GM21723 (cell line): ENCODE measurements at regions not wholly inside any gene's neighbourhood (a gene's known extent, or its start where the extent isn't known, plus 50 kb on each side); places are given as distances from the start of the nearest gene placed in this dataset.

Experiments
- ATAC-seq: cut with Tn5 transposase; IDR thresholded peaks from one replicate; pipeline ENCODE4 v1.9.1; 2021; ENCODE audit warnings: mild to moderate bottlenecking, moderate library complexity; ENCODE audit not compliant: unreplicated experiment

GRCh38 chr9:108618906-108619550 is 236.8 kb downstream of the ACTL7B start:
- no peak for ATAC-seq

DNA sequence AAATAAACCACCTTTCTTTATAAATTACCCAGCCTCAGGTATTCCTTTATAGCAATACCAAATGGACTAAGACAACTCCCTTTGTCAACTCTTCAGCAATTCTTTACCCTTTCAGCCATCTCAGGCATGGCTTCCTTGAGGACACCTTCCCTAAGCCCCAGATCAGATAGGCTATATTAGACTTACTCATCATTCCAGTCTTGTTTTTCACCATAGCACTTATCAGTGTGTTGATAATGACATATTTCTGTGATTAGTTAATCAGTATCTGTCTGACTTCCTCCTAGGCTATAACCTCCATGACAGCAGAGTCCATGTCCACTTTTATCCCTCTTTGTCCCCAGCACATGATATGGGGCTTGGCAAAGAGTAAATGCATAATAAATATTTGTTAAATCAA is 238.1 kb downstream of the ACTL7B start:
- ATAC-seq, result no peak

DNA sequence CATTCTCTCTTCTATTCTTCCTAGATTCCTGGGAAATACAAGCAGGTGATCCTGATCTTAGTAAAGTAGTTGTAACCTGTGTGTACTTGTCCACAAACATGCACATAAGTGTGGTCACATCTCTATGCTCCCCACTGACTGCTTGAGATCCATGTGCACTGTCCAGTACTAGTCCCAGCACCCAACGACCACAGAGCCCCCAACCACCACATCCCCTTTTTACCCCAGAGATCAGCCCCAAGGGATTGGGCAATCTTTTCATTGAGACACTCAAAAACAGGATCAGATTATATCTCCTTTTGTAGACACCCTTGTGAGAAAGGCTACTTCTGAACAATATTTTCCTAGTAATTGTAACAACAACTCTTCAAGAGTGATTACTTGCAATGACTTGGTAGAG is 240.6 kb downstream of the ACTL7B start:
- no peak for ATAC-seq

- no peak for ATAC-seq
These were observed 243.3 kb downstream of the ACTL7B start for GRCh38 chr9:108612513-108612912.

DNA sequence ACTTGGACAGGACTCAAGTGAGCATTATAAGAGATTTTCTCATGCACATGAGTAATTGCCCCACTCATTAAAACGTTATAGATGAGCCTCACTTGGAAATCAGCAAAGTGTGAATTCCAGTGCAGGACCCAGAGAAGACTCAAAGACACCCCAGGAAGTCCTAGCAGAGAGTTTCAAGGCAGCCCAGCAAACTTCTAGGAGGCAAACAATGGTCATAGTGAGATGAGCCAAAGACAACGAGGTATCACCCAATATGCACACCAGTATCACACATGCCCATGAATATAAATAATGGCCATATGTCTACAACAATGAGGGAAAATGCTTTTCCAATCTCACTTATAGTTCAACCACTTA is 245.9 kb downstream of the ACTL7B start:
- no peak for ATAC-seq

GRCh38 chr9:108609227-108609896 is 246.4 kb downstream of the ACTL7B start:
- ATAC-seq, result no peak

- ATAC-seq, result no peak
These were observed 248.2 kb downstream of the ACTL7B start for GRCh38 chr9:108607607-108608006.

DNA sequence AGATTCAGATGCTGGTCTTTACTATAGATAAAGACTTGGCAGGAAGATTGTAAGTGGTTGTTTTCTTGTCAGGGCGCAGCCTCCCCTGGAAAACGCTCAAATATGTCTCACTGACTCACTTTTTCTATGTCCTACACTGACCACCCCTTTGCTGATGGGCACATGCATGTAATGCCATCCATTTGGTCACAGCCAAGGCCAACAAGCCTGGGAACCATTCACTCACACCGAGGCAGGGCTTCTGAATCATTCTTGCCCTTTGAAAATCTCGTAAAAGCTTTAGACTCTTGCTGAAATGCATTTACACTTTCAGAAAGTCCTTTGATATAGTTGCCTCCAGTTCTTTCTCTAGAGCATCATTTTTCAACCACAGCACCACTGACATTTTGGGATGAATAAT is 249.4 kb downstream of the ACTL7B start:
- no peak for ATAC-seq

GRCh38 chr9:108603141-108603540 is 252.6 kb downstream of the ACTL7B start:
- ATAC-seq, result no peak

DNA sequence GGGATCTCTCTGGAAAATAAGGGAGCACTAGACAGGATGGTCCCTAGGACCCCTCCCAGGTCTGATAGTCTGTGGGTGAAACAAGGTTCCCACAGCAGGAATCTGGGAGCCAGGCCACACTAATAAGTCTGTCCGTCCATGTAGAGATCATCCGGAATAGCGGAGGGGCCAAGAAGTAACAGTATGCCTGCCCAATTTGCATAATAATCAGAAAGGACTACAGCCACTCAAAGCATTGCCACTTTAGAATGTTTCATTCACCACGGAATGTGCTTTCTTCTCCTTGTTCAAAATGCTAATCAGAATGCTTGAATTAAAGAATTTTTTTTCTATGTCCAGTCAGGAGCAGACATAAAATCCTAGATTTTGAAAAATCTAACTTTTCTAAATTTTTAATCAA is 254.9 kb downstream of the ACTL7B start:
- no peak for ATAC-seq

DNA sequence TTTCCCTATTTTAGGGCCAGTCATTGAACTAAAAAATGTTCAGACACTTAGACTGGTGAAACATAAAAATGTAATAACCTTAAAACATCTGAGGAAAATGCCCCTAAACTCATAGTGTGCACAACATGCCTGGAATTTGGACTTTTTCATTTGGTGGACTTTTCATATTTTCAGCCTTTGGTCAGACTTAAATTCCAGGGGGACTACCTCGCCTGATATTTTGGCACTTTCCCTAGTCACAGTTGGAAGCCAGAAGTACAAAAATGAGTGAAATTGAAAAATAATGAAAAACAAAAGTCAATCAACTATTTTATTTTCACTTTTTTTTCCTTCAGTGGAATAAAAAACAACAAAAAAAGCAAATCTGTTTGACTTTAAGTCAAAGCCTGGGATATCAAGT is 256.2 kb downstream of the ACTL7B start:
- ATAC-seq, result no peak

- no peak for ATAC-seq
These were observed 264.7 kb downstream of the ACTL7B start for GRCh38 chr9:108591121-108591520.

GRCh38 chr9:108588246-108588645 is 267.5 kb downstream of the ACTL7B start:
- no peak for ATAC-seq

DNA sequence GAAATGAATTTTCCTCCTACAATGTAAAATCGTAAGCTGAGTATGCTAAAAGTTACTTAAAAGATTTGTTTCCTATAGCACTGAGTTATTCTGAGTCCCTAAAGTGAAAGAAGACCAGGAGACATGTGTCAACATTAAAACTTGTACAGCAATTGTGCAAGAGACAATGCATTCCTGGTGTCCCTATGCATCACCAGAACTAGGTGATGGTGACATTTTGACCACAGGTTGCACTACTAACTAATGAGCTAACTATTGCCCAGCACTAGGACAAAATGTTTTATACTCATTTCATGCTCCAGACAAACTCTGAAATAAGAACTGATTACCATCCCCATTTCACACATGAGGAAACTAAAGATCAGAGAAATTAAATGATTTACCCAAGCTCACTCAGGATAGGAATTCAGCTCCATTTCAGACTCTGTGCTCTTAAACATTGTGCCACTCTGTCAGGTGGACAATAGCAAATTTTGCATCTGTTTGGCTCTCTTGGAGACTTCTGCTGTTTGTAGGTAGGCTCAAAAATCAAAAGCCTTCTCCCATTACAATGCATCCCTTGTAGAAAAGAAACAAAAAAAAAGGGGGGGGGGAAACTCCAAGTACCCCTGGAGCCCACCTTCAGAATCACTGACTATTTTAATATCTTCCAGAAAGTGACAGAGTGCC is 269.2 kb downstream of the ACTL7B start:
- no peak for ATAC-seq

GRCh38 chr9:108584860-108585259 is 270.9 kb downstream of the ACTL7B start:
- ATAC-seq, result no peak

GRCh38 chr9:108582726-108583125 is 273.1 kb downstream of the ACTL7B start:
- no peak for ATAC-seq

- ATAC-seq, result no peak
These were observed 275.9 kb downstream of the ACTL7B start for GRCh38 chr9:108579757-108580439.

DNA sequence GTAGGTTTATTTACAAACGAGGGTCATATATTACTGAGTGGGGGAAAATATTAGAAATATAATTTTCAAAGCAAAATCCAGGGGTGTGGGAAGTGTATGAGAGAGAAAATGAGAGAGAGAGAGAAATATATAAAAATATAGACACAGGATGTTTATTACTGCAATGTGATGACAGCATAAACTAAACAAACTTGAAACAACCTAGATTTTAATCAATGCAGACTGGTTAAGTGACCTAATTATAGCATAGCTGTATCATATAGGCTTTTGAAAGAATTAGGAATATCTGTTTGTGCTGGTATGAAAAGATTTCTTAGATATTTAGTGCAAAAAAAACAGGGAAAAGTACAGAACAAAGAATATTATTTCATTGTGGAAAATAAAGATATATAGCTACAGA is 280.5 kb downstream of the ACTL7B start:
- no peak for ATAC-seq

GRCh38 chr9:108569624-108570023 is 286.2 kb downstream of the ACTL7B start:
- ATAC-seq, result no peak

GRCh38 chr9:108568093-108568492 is 287.7 kb downstream of the ACTL7B start:
- no peak for ATAC-seq

- ATAC-seq, result no peak
These were observed 288.2 kb downstream of the ACTL7B start for GRCh38 chr9:108567571-108567970.
